DND-41 (cell line): ENCODE measurements at regions not wholly inside any gene's neighbourhood (a gene's known extent, or its start where the extent isn't known, plus 50 kb on each side); places are given as distances from the start of the nearest gene placed in this dataset.

ENCODE experiments used
- CTCF ChIP-seq: IDR thresholded peaks from 2 replicates; pipeline ENCODE4 v1.5.1; 2012; ENCODE audit warnings: borderline replicate concordance, low read length, moderate library complexity, mild to moderate bottlenecking; ENCODE audit not compliant: poor library complexity, severe bottlenecking; ENCODE audit errors: extremely low read depth
- EZH2 ChIP-seq: IDR thresholded peaks from 3 replicates; pipeline ENCODE4 v1.6.1; 2012; ENCODE audit warnings: borderline replicate concordance, low read depth, mild to moderate bottlenecking, moderate library complexity, low read length, inconsistent platforms; ENCODE audit not compliant: severe bottlenecking

GRCh38 chr12:132405742-132406251, 76.4 kb upstream of the GALNT9 start:
- TF ChIP-seq CTCF (no peak), EZH2 (no peak)
